HL-60 (cell line): ENCODE measurements at regions not wholly inside any gene's neighbourhood (a gene's known extent, or its start where the extent isn't known, plus 50 kb on each side); places are given as distances from the start of the nearest gene placed in this dataset.
"Not testable (repeated sequence)": the region's sequence is repeated elsewhere in the genome, so short reads cannot be mapped to it uniquely, and the experiment has no call there.

Experiments used
- DNase-seq, 2 experiments: peaks; one replicate each; pipeline ENCODE4 v3.0.0-alpha.2; 2010 to 2020; ENCODE audit warnings: low read depth in 1 of 2, low spot score in 1 of 2
- H3K27ac ChIP-seq: fragments of 250-450 bp; sonication (Bioruptor Pico); replicated peaks from 2 replicates; pipeline ENCODE4 v1.5.1; 2020; ENCODE audit warnings: mild to moderate bottlenecking, moderate library complexity
- H3K27me3 ChIP-seq: fragments of 250-450 bp; sonication (Bioruptor Pico); 2 replicates; pipeline ENCODE4 v1.5.1; 2021; ENCODE audit warnings: mild to moderate bottlenecking, moderate library complexity; ENCODE audit not compliant: insufficient read depth, poor library complexity, severe bottlenecking
- H3K4me3 ChIP-seq: replicated peaks from 2 replicates; pipeline ENCODE4 v1.5.1; 2011; ENCODE audit warnings: mild to moderate bottlenecking, control low read depth, low read length; ENCODE audit not compliant: insufficient read depth
- CTCF ChIP-seq: IDR thresholded peaks from one replicate; pipeline ENCODE4 v1.5.1; 2011; ENCODE audit warnings: low read length, control low read depth, inconsistent platforms; ENCODE audit not compliant: insufficient read depth
- GABPA ChIP-seq: IDR thresholded peaks from 2 replicates; pipeline ENCODE4 v1.6.1; 2012; ENCODE audit warnings: low read depth
- POLR2AphosphoS5 ChIP-seq: IDR thresholded peaks from 2 replicates; pipeline ENCODE4 v1.6.1; 2012; ENCODE audit warnings: low read depth
- REST ChIP-seq: IDR thresholded peaks from 2 replicates; pipeline ENCODE4 v1.6.1; 2012; ENCODE audit warnings: low read depth; ENCODE audit not compliant: insufficient replicate concordance
- SPI1 ChIP-seq: IDR thresholded peaks from 2 replicates; pipeline ENCODE4 v1.6.1; 2012; ENCODE audit warnings: low read depth, mild to moderate bottlenecking, borderline replicate concordance

- no peak for TF ChIP-seq POLR2AphosphoS5
- TF ChIP-seq CTCF, result peak; percentile 86
- H3K27me3 ChIP-seq, result no peaks in the 10 kb centered on the region
These were observed 107.2 kb upstream of the FOXA2 start for GRCh38 chr20:22691369-22692118.

GRCh38 chr20:22692119-22692475 lies 107.7 kb upstream of the FOXA2 start:
- no peak for DNase-seq
- Histone ChIP-seq H3K27me3 (peaks cover under 1% of the 10 kb centered on the region), H3K4me3 (no peak overlapping the region), H3K27ac (no peak overlapping the region)
- TF ChIP-seq CTCF (no peak), REST (no peak), POLR2AphosphoS5 (no peak), GABPA (no peak), SPI1 (no peak)

More at GRCh38 chr20:22691369-22692118, 107.2 kb upstream of the FOXA2 start:
- no peak overlapping the region for H3K27ac ChIP-seq
- H3K4me3 ChIP-seq, result no peak overlapping the region
- DNase-seq, result peak; percentile 60 to 78

- H3K27ac ChIP-seq, DNase-seq, H3K4me3 ChIP-seq, H3K27me3 ChIP-seq: not testable (repeated sequence)
These were observed 108.2 kb upstream of the FOXA2 start for GRCh38 chr20:22692620-22693019.

- H3K27ac ChIP-seq, result no peak overlapping the region
- DNase-seq, result no peak
- TF ChIP-seq CTCF, result no peak
- TF ChIP-seq SPI1, result no peak
- no peak overlapping the region for H3K4me3 ChIP-seq
- peaks cover 2% of the 10 kb centered on the region for H3K27me3 ChIP-seq
These were observed 112.4 kb upstream of the FOXA2 start for GRCh38 chr20:22696759-22697158.

- no peak overlapping the region for H3K27ac ChIP-seq
- H3K27me3 ChIP-seq, result peaks cover 2% of the 10 kb centered on the region
- no peak for TF ChIP-seq POLR2AphosphoS5
- TF ChIP-seq REST, result no peak
- no peak overlapping the region for H3K4me3 ChIP-seq
- DNase-seq, result no peak
These were observed 114.0 kb upstream of the FOXA2 start for GRCh38 chr20:22698259-22698842.
